Thymus (tissue), 11 donors: ENCODE measurements at regions not wholly inside any gene's neighbourhood (a gene's known extent, or its start where the extent isn't known, plus 50 kb on each side); places are given as distances from the start of the nearest gene placed in this dataset.

Experiments
- DNase-seq, 9 donors: peaks; one replicate each; pipeline ENCODE4 v3.0.0-alpha.2; 2013; ENCODE audit warnings: low spot score in 9 of 9, low read depth in 6 of 9, missing footprints in 1 of 9
- H3K27ac ChIP-seq, 2 donors: one replicate each; pipeline ENCODE4 v1.5.1; 2013; ENCODE audit warnings: control low read depth in 1 of 2, low read depth in 1 of 2, low read length in 1 of 2, mild to moderate bottlenecking in 1 of 2, moderate library complexity in 1 of 2
- H3K27me3 ChIP-seq, 2 donors: one replicate each; pipeline ENCODE4 v1.5.1; 2013; ENCODE audit warnings: low read length in 1 of 2; ENCODE audit not compliant: control insufficient read depth in 2 of 2, insufficient read depth in 1 of 2
- H3K36me3 ChIP-seq, 2 donors: one replicate each; pipeline ENCODE4 v1.5.1; 2013; ENCODE audit warnings: low read length in 1 of 2, mild to moderate bottlenecking in 1 of 2, moderate library complexity in 1 of 2; ENCODE audit not compliant: control insufficient read depth in 2 of 2, insufficient read depth in 2 of 2
- H3K4me1 ChIP-seq, 2 donors: one replicate each; pipeline ENCODE4 v1.5.1; 2013; ENCODE audit warnings: low read length in 2 of 2; ENCODE audit not compliant: control insufficient read depth in 2 of 2, insufficient read depth in 2 of 2
- H3K4me3 ChIP-seq, 2 donors: one replicate each; pipeline ENCODE4 v1.5.1; 2013; ENCODE audit warnings: low read length in 2 of 2, control low read depth in 1 of 2, mild to moderate bottlenecking in 1 of 2
- H3K9me3 ChIP-seq, 2 donors: one replicate each; pipeline ENCODE4 v1.5.1; 2013; ENCODE audit warnings: low read length in 1 of 2, mild to moderate bottlenecking in 1 of 2; ENCODE audit not compliant: control insufficient read depth in 2 of 2, insufficient read depth in 1 of 2
- WGBS: extraction: QIAGEN DNeasy Blood & Tissue Kit; methylation state at CpG from one replicate; pipeline ENCODE4 v1.1.7; 2013; 5-methylcytosine and 5-hydroxymethylcytosine counted together
- donor health status: healthy.

GRCh38 chr13:106433066-106433465, 102.4 kb downstream of the EFNB2 start:
- DNase-seq: no peak
- WGBS: 80% methylated on average over 2 of the region's 2 CpGs
- no peaks in the 10 kb centered on the region for H3K36me3 ChIP-seq
- no peaks in the 10 kb centered on the region for H3K4me1 ChIP-seq
- no peak overlapping the region for H3K27ac ChIP-seq
- no peaks in the 10 kb centered on the region for H3K27me3 ChIP-seq
- H3K4me3 ChIP-seq: no peak overlapping the region
- peaks cover 0 to 7% of the 10 kb centered on the region in 2 donors for H3K9me3 ChIP-seq

GRCh38 chr13:106432636-106433035, 102.8 kb downstream of the EFNB2 start:
- Histone ChIP-seq H3K27ac (no peak overlapping the region), H3K4me3 (no peak overlapping the region), H3K4me1 (no peaks in the 10 kb centered on the region), H3K36me3 (no peaks in the 10 kb centered on the region), H3K9me3 (peaks cover 0 to 7% of the 10 kb centered on the region in 2 donors), H3K27me3 (no peaks in the 10 kb centered on the region)
- 95% methylated on average over 3 of the region's 3 CpGs for WGBS
- DNase-seq: no peak

DNA sequence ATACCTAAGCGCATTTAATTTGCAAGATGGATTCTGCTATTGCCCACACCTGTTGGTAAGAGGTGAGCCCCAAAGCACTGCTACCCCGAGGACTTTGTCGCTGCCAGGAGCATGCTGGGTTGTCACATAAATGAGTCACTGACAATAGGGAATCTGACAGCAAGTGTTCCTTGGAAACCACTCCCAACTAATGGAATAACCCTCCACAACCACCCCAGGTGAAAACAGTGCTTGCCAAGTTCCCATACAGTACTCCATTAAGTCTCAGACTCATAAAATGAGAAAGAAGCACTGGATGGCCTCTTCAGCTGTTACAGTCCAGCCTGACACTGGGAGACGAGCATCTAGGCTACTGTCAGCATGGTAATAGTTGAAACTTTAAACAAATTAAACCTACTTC, 108.6 kb downstream of the EFNB2 start:
- Histone ChIP-seq H3K4me3 (no peak overlapping the region), H3K9me3 (no peaks in the 10 kb centered on the region), H3K27me3 (no peaks in the 10 kb centered on the region), H3K36me3 (no peaks in the 10 kb centered on the region), H3K4me1 (no peaks in the 10 kb centered on the region), H3K27ac (no peak overlapping the region)
- DNase-seq: no peak
- 95% methylated on average over 4 of the region's 4 CpGs for WGBS

DNA sequence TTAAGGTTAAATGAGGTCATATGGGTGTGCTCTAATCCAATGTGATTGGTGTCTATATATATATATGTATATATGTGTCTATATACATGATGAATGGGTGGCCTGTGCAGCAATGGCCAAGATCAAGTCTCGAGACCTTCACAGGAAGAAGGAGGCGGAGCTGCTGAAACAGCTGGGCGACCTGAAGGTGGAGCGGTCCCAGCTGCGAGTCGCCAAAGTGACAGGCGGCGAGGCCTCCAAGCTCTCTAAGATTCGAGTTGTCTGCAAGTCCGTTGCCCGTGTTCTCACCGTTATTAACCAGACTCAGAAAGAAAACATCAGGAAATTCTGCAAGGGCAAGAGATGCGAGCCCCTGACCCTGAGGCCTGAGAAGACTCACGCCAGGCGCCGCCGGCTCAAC, 109.8 kb downstream of the EFNB2 start:
- 97% methylated on average over 17 of the region's 17 CpGs for WGBS
- DNase-seq: no peak
- H3K27me3 ChIP-seq: no peaks in the 10 kb centered on the region
- no peaks in the 10 kb centered on the region for H3K9me3 ChIP-seq
- H3K4me1 ChIP-seq: no peaks in the 10 kb centered on the region
- H3K4me3 ChIP-seq: no peak overlapping the region
- H3K36me3 ChIP-seq: no peaks in the 10 kb centered on the region
- no peak overlapping the region for H3K27ac ChIP-seq

DNA sequence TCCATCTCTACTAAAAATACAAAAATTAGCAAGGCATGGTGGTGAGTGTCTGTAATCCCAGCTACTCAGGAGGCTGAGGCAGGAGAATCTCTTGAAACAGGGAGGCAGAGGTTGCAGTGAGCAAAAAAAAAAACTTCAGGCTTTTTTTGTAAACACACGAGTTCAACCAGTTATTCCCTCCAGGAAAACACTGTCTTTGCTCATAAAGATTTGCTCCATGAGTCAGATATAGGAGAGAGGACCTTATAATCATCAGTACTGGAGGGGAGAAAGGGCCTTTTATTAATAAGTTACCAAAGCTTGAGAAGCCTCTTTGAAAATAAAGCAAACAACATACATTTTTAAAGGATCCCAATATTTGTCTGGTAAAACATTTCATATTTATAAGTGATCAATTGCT, 110.7 kb downstream of the EFNB2 start:
- Histone ChIP-seq H3K36me3 (no peaks in the 10 kb centered on the region), H3K4me1 (no peaks in the 10 kb centered on the region), H3K9me3 (no peaks in the 10 kb centered on the region), H3K27ac (no peak overlapping the region), H3K4me3 (no peak overlapping the region), H3K27me3 (no peaks in the 10 kb centered on the region)
- WGBS: 80% methylated on average over 1 of the region's 1 CpG
- DNase-seq: no peak

- no peaks in the 10 kb centered on the region for H3K4me1 ChIP-seq
- DNase-seq: no peak
- no peak overlapping the region for H3K27ac ChIP-seq
- no peaks in the 10 kb centered on the region for H3K36me3 ChIP-seq
- no peaks in the 10 kb centered on the region for H3K9me3 ChIP-seq
- H3K4me3 ChIP-seq: no peak overlapping the region
- WGBS: 88% methylated on average over 7 of the region's 7 CpGs
- no peaks in the 10 kb centered on the region for H3K27me3 ChIP-seq
These were observed 111.9 kb downstream of the EFNB2 start for GRCh38 chr13:106423530-106423929.

DNA sequence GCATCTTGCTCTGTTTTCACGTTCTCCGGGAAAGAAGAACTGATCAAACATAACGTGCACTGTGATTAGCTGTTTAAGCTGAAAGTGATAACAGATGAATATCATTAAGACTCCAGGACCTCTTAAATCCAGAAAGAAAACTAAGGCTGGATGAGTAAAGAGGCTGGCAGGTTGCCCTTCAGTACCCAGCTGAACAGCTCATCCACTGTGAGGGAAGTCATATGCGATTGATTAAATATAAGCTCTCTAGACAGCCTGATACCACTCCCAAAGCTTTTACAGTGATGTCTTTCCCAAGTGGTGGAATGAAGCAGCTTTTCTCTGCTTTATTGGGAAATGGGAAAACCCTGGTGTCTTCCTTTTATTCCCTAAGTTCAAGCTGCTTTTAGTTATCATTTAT, 116.9 kb downstream of the EFNB2 start:
- H3K36me3 ChIP-seq: no peaks in the 10 kb centered on the region
- no peak overlapping the region for H3K27ac ChIP-seq
- 96% methylated on average over 4 of the region's 4 CpGs for WGBS
- no peaks in the 10 kb centered on the region for H3K4me1 ChIP-seq
- no peaks in the 10 kb centered on the region for H3K9me3 ChIP-seq
- H3K4me3 ChIP-seq: no peak overlapping the region
- no peak for DNase-seq
- H3K27me3 ChIP-seq: peaks cover 0 to 5% of the 10 kb centered on the region in 2 donors

DNA sequence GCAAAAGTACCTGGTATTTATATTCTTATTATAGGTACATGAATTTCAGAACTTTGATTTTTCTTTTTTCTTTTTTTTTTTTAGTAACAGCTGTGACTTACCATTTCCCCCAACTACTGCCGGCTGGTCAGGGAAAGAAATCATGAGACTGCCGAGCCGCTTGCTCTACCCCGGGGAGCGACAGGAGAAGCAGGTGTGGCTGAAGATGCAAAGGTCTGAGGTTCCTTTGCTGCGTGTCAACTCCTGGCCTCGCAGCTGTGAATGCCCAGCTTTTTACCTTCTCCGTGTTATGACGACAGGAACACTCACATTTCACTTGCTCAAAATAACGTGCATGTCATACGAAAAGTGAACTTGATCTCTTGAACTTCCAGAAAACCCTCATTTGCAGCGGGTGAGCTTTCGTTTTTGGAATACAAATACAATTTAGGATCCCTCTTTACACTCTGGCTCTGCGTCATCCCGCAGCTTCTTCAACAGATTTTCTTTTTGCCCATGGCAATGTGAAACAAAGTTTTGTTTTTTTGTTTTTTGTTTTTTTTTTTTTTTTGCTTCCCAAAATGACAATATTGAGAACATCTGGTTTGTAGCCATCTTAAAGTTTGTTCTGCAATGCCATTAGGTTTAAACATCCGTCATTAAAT, 117.9 kb downstream of the EFNB2 start:
- WGBS: 64% methylated on average over 16 of the region's 16 CpGs
- H3K36me3 ChIP-seq: no peaks in the 10 kb centered on the region
- no peaks in the 10 kb centered on the region for H3K9me3 ChIP-seq
- DNase-seq: peak in 1 of 9 donors; percentile 14
- H3K27ac ChIP-seq: no peak overlapping the region
- H3K4me1 ChIP-seq: no peaks in the 10 kb centered on the region
- H3K4me3 ChIP-seq: no peak overlapping the region
- peaks cover 0 to 5% of the 10 kb centered on the region in 2 donors for H3K27me3 ChIP-seq

DNA sequence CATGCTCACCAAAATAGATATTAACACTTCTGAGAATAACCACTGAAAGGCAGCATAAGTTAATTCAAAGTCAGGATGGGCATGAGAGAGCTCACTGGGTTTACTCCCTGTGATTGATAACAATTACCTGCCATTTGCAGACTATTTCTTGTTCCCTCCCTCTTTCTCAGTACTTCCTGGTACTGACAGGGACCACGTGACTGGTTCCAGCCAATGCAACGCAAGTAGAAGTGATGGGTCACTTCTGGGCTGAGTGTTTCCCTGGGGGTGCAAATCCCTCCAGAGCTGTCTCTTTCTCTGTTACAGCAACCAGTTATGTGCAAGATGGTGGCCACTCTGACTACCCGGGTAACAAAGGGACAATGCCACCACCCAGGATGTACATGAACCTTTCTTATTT, 118.8 kb downstream of the EFNB2 start:
- Histone ChIP-seq H3K27me3 (peaks cover 0 to 5% of the 10 kb centered on the region in 2 donors), H3K4me1 (no peaks in the 10 kb centered on the region), H3K9me3 (no peaks in the 10 kb centered on the region), H3K27ac (no peak overlapping the region), H3K4me3 (no peak overlapping the region), H3K36me3 (no peaks in the 10 kb centered on the region)
- DNase-seq: no peak
- 95% methylated on average over 3 of the region's 3 CpGs for WGBS
